ENCODE measurements at regions not wholly inside any gene's neighbourhood (a gene's known extent, or its start where the extent isn't known, plus 50 kb on each side); places are given as distances from the start of the nearest gene placed in this dataset.

DNA sequence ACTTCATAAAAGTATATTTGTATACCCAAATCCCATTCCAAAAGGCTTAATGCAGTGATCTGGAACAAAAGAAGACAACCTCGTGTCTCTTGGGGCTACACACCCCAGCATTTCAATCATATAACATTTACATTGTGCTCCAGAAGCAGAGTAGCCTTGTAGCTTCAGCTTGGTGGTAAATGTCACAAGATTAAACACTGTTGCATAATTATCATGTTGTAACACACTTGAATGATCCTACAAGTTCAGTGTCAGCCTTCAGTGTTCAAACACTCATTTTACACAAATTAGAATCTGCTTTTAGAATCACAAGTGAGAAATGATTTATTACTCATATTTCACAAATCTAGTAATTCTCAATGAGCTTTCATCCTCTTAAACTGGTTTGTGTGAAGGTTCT, 122.6 kb downstream of the CNTN3 start:
- Histone ChIP-seq H3K27ac (ENCODE audit: low read depth in 1 of 2, low read length in 2 of 2) (no peak overlapping the region), H3K4me3 (replicated peaks in 1 of 3; ENCODE audit: low read depth in 2 of 3, low read length in 3 of 3) (no peak overlapping the region), H3K4me1 (ENCODE audit: control insufficient read depth in 1 of 2, insufficient read depth in 2 of 2, low read length in 2 of 2) (no peaks in the 10 kb centered on the region), H4K20me1 (ENCODE audit: insufficient read depth, low read length) (no peaks in the 10 kb centered on the region), H3K36me3 (replicated peaks in 1 of 2; ENCODE audit: control insufficient read depth in 1 of 2, insufficient read depth in 2 of 2, low read length in 2 of 2) (no peaks in the 10 kb centered on the region), H2AFZ (ENCODE audit: insufficient read depth, low read depth, low read length, poor library complexity, severe bottlenecking) (no peak overlapping the region), H3K9ac (ENCODE audit: insufficient read depth, low read length, poor library complexity, severe bottlenecking) (no peak overlapping the region), H3K9me3 (replicated peaks in 1 of 2; ENCODE audit: control insufficient read depth in 1 of 2, insufficient read depth in 1 of 2, low read length in 2 of 2) (no peaks in the 10 kb centered on the region), H3K4me2 (replicated peaks; ENCODE audit: extremely low read depth, low read length, poor library complexity, severe bottlenecking) (no peak overlapping the region), H3K79me2 (ENCODE audit: insufficient read depth, low read length) (no peaks in the 10 kb centered on the region), H3K27me3 (ENCODE audit: control insufficient read depth in 2 of 2, insufficient read depth in 2 of 2, low read length in 2 of 2) (no peaks in the 10 kb centered on the region)
- intact Hi-C loops (cut with micrococcal nuclease), result no loop called here
- Mint-ChIP-seq H3K4me3 (no peak overlapping the region), H3K9me3 (peaks cover 0 to 6% (median 0%) of the 10 kb centered on the region in 7 donors), H3K36me3 (no peaks in the 10 kb centered on the region), H3K27ac (no peak overlapping the region), H3K27me3 (ENCODE audit: low read depth in 3 of 3) (no peaks in the 10 kb centered on the region), H3K4me1 (no peaks in the 10 kb centered on the region)
- no peak for DNase-seq
- TF ChIP-seq, protein P1, sequence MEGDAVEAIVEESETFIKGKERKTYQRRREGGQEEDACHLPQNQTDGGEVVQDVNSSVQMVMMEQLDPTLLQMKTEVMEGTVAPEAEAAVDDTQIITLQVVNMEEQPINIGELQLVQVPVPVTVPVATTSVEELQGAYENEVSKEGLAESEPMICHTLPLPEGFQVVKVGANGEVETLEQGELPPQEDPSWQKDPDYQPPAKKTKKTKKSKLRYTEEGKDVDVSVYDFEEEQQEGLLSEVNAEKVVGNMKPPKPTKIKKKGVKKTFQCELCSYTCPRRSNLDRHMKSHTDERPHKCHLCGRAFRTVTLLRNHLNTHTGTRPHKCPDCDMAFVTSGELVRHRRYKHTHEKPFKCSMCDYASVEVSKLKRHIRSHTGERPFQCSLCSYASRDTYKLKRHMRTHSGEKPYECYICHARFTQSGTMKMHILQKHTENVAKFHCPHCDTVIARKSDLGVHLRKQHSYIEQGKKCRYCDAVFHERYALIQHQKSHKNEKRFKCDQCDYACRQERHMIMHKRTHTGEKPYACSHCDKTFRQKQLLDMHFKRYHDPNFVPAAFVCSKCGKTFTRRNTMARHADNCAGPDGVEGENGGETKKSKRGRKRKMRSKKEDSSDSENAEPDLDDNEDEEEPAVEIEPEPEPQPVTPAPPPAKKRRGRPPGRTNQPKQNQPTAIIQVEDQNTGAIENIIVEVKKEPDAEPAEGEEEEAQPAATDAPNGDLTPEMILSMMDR (IDR thresholded peaks at IDR 0.05), result no peak
- no CpG with 5 or more reads among the region's 1 CpG for WGBS (ENCODE audit: insufficient coverage)

DNA sequence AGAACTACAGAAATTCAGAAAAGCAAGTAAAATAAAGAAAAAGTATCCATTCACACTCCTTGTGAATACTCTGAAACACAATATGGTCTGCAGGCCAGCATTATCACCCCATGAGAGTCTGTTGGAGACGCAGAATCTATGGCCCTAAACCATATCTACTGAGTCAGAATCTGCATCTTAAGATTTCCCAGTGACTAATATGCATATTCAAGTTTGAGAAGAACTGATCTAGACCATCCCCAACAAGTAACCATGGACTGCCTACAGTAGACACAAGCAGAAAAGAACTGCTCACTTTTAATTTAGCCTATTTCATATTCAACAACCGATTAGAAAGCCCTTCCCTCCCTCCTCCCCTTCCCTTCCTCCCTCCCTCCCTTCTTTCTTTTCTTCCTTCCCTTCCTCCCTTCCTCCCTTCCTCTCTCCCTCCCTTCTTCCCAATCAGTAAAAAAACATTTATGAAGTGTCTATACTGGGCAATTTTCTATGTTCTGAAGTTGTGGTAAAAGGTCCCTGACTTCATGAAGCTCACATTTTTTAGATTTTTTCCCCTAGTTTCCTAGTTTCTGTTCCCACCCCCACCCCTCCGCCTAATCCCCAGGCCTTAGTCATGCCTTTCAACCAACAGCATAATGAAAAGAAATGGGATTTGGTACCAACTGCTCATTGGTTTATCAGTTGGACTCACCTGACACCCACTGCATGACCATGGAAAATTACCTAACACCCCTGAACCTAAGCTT, 125.2 kb downstream of the CNTN3 start:
- Histone ChIP-seq H3K4me2 (replicated peaks; ENCODE audit: extremely low read depth, low read length, poor library complexity, severe bottlenecking) (no peak overlapping the region), H2AFZ (ENCODE audit: insufficient read depth, low read depth, low read length, poor library complexity, severe bottlenecking) (no peak overlapping the region), H3K27ac (ENCODE audit: low read depth in 1 of 2, low read length in 2 of 2) (no peak overlapping the region), H3K79me2 (ENCODE audit: insufficient read depth, low read length) (no peaks in the 10 kb centered on the region), H3K4me3 (replicated peaks in 1 of 3; ENCODE audit: low read depth in 2 of 3, low read length in 3 of 3) (no peak overlapping the region), H3K27me3 (ENCODE audit: control insufficient read depth in 2 of 2, insufficient read depth in 2 of 2, low read length in 2 of 2) (no peaks in the 10 kb centered on the region), H3K4me1 (ENCODE audit: control insufficient read depth in 1 of 2, insufficient read depth in 2 of 2, low read length in 2 of 2) (no peaks in the 10 kb centered on the region), H3K9me3 (replicated peaks in 1 of 2; ENCODE audit: control insufficient read depth in 1 of 2, insufficient read depth in 1 of 2, low read length in 2 of 2) (no peaks in the 10 kb centered on the region), H4K20me1 (ENCODE audit: insufficient read depth, low read length) (no peaks in the 10 kb centered on the region), H3K36me3 (replicated peaks in 1 of 2; ENCODE audit: control insufficient read depth in 1 of 2, insufficient read depth in 2 of 2, low read length in 2 of 2) (no peaks in the 10 kb centered on the region), H3K9ac (ENCODE audit: insufficient read depth, low read length, poor library complexity, severe bottlenecking) (no peak overlapping the region)
- Mint-ChIP-seq H3K36me3 (no peaks in the 10 kb centered on the region), H3K9me3 (peaks cover 0 to 6% (median 0%) of the 10 kb centered on the region in 7 donors), H3K4me1 (no peaks in the 10 kb centered on the region), H3K27ac (no peak overlapping the region), H3K27me3 (ENCODE audit: low read depth in 3 of 3) (no peaks in the 10 kb centered on the region), H3K4me3 (no peak overlapping the region)
- TF ChIP-seq, protein P1 (IDR thresholded peaks at IDR 0.05), result no peak
- no peak for DNase-seq
- 60% methylated on average over 1 of the region's 3 CpGs for WGBS (ENCODE audit: insufficient coverage)
- intact Hi-C loops (cut with micrococcal nuclease), result no loop called here

Measured in CD14-positive monocyte (primary cell).